SJCRH30 (cell line): ENCODE measurements at regions not wholly inside any gene's neighbourhood (a gene's known extent, or its start where the extent isn't known, plus 50 kb on each side); places are given as distances from the start of the nearest gene placed in this dataset.

Experiments used
- DNase-seq, 2 experiments: peaks; one replicate each; pipeline ENCODE4 v3.0.0-alpha.2; 2015 to 2020
- H3K27ac ChIP-seq: fragments of 250-450 bp; sonication (Bioruptor Pico); 2 replicates; pipeline ENCODE4 v1.5.1; 2020; ENCODE audit warnings: mild to moderate bottlenecking, moderate library complexity
- H3K27me3 ChIP-seq: fragments of 250-450 bp; sonication (Bioruptor Pico); 2 replicates; pipeline ENCODE4 v1.5.1; 2020; ENCODE audit warnings: mild to moderate bottlenecking, moderate library complexity
- H3K36me3 ChIP-seq: fragments of 250-450 bp; sonication (Bioruptor Pico); 2 replicates; pipeline ENCODE4 v1.5.1; 2020; ENCODE audit warnings: mild to moderate bottlenecking, moderate library complexity
- H3K4me1 ChIP-seq: fragments of 250-450 bp; sonication (Bioruptor Pico); 2 replicates; pipeline ENCODE4 v1.5.1; 2020; ENCODE audit warnings: mild to moderate bottlenecking, moderate library complexity
- H3K4me3 ChIP-seq: fragments of 250-450 bp; sonication (Bioruptor Pico); 2 replicates; pipeline ENCODE4 v1.5.1; 2020; ENCODE audit warnings: mild to moderate bottlenecking, moderate library complexity
- H3K9me3 ChIP-seq: fragments of 250-450 bp; sonication (Bioruptor Pico); replicated peaks from 2 replicates; pipeline ENCODE4 v1.5.1; 2020; ENCODE audit warnings: mild to moderate bottlenecking, moderate library complexity

- H3K4me1 ChIP-seq: peaks cover 19% of the 10 kb centered on the region
- no peak overlapping the region for H3K27ac ChIP-seq
- no peaks in the 10 kb centered on the region for H3K36me3 ChIP-seq
- peaks cover 7% of the 10 kb centered on the region; the same call in 1 of the 2 replicates for H3K9me3 ChIP-seq
- H3K27me3 ChIP-seq: no peaks in the 10 kb centered on the region
- no peak overlapping the region for H3K4me3 ChIP-seq
- DNase-seq: no peak
Measured at GRCh38 chr6:44500074-44500473, 112.6 kb downstream of the CDC5L start.

GRCh38 chr6:44503471-44503870 lies 116.0 kb downstream of the CDC5L start:
- H3K27me3 ChIP-seq: no peaks in the 10 kb centered on the region
- DNase-seq: no peak

GRCh38 chr6:44504301-44504791 lies 116.8 kb downstream of the CDC5L start:
- Histone ChIP-seq H3K27me3 (no peaks in the 10 kb centered on the region), H3K4me3 (no peak overlapping the region), H3K9me3 (peaks cover 7% of the 10 kb centered on the region; the same call in 1 of the 2 replicates), H3K36me3 (no peaks in the 10 kb centered on the region), H3K4me1 (no peaks in the 10 kb centered on the region), H3K27ac (no peak overlapping the region)
- no peak for DNase-seq

More at GRCh38 chr6:44503471-44503870, 116.0 kb downstream of the CDC5L start:
- Histone ChIP-seq H3K4me1 (peaks cover 8% of the 10 kb centered on the region), H3K9me3 (peaks cover 7% of the 10 kb centered on the region; the same call in 1 of the 2 replicates), H3K27ac (no peak overlapping the region), H3K4me3 (no peak overlapping the region), H3K36me3 (no peaks in the 10 kb centered on the region)

- H3K36me3 ChIP-seq: no peaks in the 10 kb centered on the region
- H3K27me3 ChIP-seq: no peaks in the 10 kb centered on the region
- peaks cover 5% of the 10 kb centered on the region; the same call in 1 of the 2 replicates for H3K9me3 ChIP-seq
- H3K4me3 ChIP-seq: no peak overlapping the region
- H3K27ac ChIP-seq: no peak overlapping the region
- DNase-seq: no peak
- no peaks in the 10 kb centered on the region for H3K4me1 ChIP-seq
Measured at GRCh38 chr6:44505751-44506150, 118.2 kb downstream of the CDC5L start.

- Histone ChIP-seq H3K27me3 (no peaks in the 10 kb centered on the region), H3K4me3 (no peak overlapping the region), H3K9me3 (no peaks in the 10 kb centered on the region), H3K4me1 (no peaks in the 10 kb centered on the region), H3K27ac (no peak overlapping the region), H3K36me3 (no peaks in the 10 kb centered on the region)
- DNase-seq: no peak
Measured at GRCh38 chr6:44507014-44507413, 119.5 kb downstream of the CDC5L start.

GRCh38 chr6:44508646-44509045 lies 121.1 kb downstream of the CDC5L start:
- H3K27me3 ChIP-seq: no peaks in the 10 kb centered on the region
- H3K4me3 ChIP-seq: no peak overlapping the region
- H3K27ac ChIP-seq: no peak overlapping the region
- H3K4me1 ChIP-seq: no peaks in the 10 kb centered on the region
- H3K36me3 ChIP-seq: no peaks in the 10 kb centered on the region
- no peaks in the 10 kb centered on the region for H3K9me3 ChIP-seq
- no peak for DNase-seq

GRCh38 chr6:44511126-44511525 lies 123.6 kb downstream of the CDC5L start:
- Histone ChIP-seq H3K36me3 (no peaks in the 10 kb centered on the region), H3K27me3 (no peaks in the 10 kb centered on the region), H3K4me1 (no peaks in the 10 kb centered on the region), H3K4me3 (no peak overlapping the region), H3K9me3 (no peaks in the 10 kb centered on the region), H3K27ac (no peak overlapping the region)
- no peak for DNase-seq

GRCh38 chr6:44512868-44513741 lies 125.6 kb downstream of the CDC5L start:
- peak; percentile 25 to 55 for DNase-seq
- Histone ChIP-seq H3K36me3 (no peaks in the 10 kb centered on the region), H3K27me3 (no peaks in the 10 kb centered on the region), H3K9me3 (no peaks in the 10 kb centered on the region), H3K27ac (no peak overlapping the region), H3K4me1 (no peaks in the 10 kb centered on the region), H3K4me3 (no peak overlapping the region)

GRCh38 chr6:44514085-44514484 lies 126.6 kb downstream of the CDC5L start:
- Histone ChIP-seq H3K36me3 (no peaks in the 10 kb centered on the region), H3K4me3 (no peak overlapping the region), H3K4me1 (no peaks in the 10 kb centered on the region), H3K9me3 (no peaks in the 10 kb centered on the region), H3K27me3 (no peaks in the 10 kb centered on the region), H3K27ac (no peak overlapping the region)
- no peak for DNase-seq

GRCh38 chr6:44514576-44515193 lies 127.2 kb downstream of the CDC5L start:
- Histone ChIP-seq H3K36me3 (no peaks in the 10 kb centered on the region), H3K4me1 (no peaks in the 10 kb centered on the region), H3K9me3 (no peaks in the 10 kb centered on the region), H3K27me3 (no peaks in the 10 kb centered on the region), H3K4me3 (no peak overlapping the region), H3K27ac (no peak overlapping the region)
- DNase-seq: no peak

- Histone ChIP-seq H3K27me3 (no peaks in the 10 kb centered on the region), H3K27ac (no peak overlapping the region), H3K4me3 (no peak overlapping the region), H3K36me3 (no peaks in the 10 kb centered on the region), H3K4me1 (no peaks in the 10 kb centered on the region), H3K9me3 (no peaks in the 10 kb centered on the region)
- DNase-seq: no peak
Measured at GRCh38 chr6:44522871-44523270, 135.4 kb downstream of the CDC5L start.

GRCh38 chr6:44524476-44525227 lies 137.1 kb downstream of the CDC5L start:
- Histone ChIP-seq H3K4me1 (no peaks in the 10 kb centered on the region), H3K27ac (peak overlapping the region; percentile 3; the same call in 1 of the 2 replicates), H3K9me3 (no peaks in the 10 kb centered on the region), H3K4me3 (no peak overlapping the region), H3K27me3 (no peaks in the 10 kb centered on the region), H3K36me3 (no peaks in the 10 kb centered on the region)
- DNase-seq: peak; percentile 61 to 64

GRCh38 chr6:44525761-44526351 lies 138.3 kb downstream of the CDC5L start:
- no peak overlapping the region for H3K4me3 ChIP-seq
- no peak overlapping the region for H3K27ac ChIP-seq
- no peaks in the 10 kb centered on the region for H3K36me3 ChIP-seq
- peaks cover 2% of the 10 kb centered on the region; the same call in 1 of the 2 replicates for H3K4me1 ChIP-seq
- H3K27me3 ChIP-seq: no peaks in the 10 kb centered on the region
- DNase-seq: no peak
- H3K9me3 ChIP-seq: no peaks in the 10 kb centered on the region

GRCh38 chr6:44527181-44527580 lies 139.7 kb downstream of the CDC5L start:
- no peak overlapping the region for H3K4me3 ChIP-seq
- no peaks in the 10 kb centered on the region for H3K9me3 ChIP-seq
- H3K36me3 ChIP-seq: no peaks in the 10 kb centered on the region
- H3K27ac ChIP-seq: no peak overlapping the region
- H3K4me1 ChIP-seq: peaks cover 6% of the 10 kb centered on the region; the same call in 1 of the 2 replicates
- H3K27me3 ChIP-seq: no peaks in the 10 kb centered on the region
- DNase-seq: no peak
